ENCODE measurements at regions not wholly inside any gene's neighbourhood (a gene's known extent, or its start where the extent isn't known, plus 50 kb on each side); places are given as distances from the start of the nearest gene placed in this dataset.
"Not testable (repeated sequence)": the region's sequence is repeated elsewhere in the genome, so short reads cannot be mapped to it uniquely, and the experiment has no call there.

DNA sequence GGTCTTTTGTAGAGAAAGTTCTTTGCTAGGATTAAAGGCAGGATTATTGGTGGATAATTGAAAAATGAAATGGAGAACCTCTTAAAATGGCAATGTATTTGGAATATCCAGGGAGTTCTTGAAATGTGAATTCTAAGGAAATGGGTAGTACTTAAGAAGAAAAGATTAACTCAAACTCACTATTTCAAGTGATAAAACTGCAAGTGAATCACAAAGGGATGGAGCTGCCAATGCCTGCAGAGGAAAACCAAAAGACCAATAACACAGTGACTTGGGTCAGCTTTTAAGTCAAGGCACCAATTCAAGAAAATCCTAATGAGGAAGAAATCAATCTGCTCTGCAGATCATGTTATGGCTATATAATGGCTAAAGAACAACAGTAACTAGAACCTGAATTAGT lies 67.6 kb upstream of the ETAA1 start:
- H3K4me3 ChIP-seq: no peak overlapping the region
- H3K27ac ChIP-seq: no peak overlapping the region
- no peak for TF ChIP-seq CTCF (IDR thresholded peaks at IDR 0.05)
- no peak for DNase-seq (ENCODE audit: low spot score)

- no peak overlapping the region for H3K27ac ChIP-seq
- H3K4me3 ChIP-seq: no peak overlapping the region
- no peak for TF ChIP-seq CTCF (IDR thresholded peaks at IDR 0.05)
- DNase-seq (ENCODE audit: low spot score): no peak
Measured at GRCh38 chr2:67329951-67330350, 67.2 kb upstream of the ETAA1 start.

GRCh38 chr2:67331419-67332086 lies 65.6 kb upstream of the ETAA1 start:
- H3K4me3 ChIP-seq; DNase-seq (ENCODE audit: low spot score); H3K27ac ChIP-seq: not testable (repeated sequence)

DNA sequence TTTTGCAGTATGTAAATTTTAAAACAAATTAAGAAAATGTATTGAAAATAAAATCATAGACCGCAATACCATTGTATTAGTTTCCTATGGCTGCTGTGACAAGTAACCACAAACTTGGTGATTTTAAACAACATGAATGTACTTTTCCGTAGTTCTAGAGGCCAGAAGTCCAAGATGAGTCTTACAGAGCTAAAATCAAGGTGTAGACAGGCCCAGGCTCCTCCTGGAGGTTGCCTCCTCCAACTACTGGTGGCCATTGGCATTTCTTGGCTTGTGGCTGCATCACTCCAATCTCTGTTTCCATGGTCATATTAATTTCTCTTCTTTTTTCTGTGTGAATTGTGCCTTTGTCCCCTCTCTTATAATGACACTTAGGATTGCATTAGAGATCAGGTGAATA lies 59.2 kb upstream of the ETAA1 start:
- Histone ChIP-seq H3K27ac (no peak overlapping the region), H3K4me3 (no peak overlapping the region)
- no peak for TF ChIP-seq CTCF (IDR thresholded peaks at IDR 0.05)
- no peak for DNase-seq (ENCODE audit: low spot score)

DNA sequence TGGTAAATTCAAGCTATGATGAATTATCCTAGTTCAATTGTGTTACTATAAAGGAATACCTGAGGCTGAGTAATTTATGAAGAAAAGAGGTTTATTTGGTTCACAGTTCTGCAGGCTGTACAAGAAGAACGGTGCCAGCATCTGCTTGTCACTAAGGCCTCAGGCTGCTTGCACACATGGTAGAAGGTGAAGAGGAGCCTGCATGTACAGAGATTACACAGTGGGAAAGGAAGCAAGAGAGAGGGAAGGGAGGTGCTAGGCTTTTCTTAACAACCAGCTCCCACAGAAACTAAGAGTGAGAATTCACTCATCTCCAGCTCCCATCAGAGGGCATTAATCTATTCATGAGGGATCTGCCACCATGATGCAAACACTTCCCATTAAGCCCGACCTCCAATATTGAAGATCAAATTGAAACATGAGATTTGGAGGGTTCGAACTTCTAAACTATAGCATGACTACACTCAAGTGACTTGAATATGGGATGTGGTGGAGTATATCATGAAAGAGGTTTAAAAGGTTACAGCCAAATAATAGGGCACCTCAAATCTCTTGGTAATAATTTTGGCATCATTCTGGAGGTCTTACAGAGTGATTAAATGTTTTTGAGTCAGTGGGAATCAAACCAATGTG lies 58.4 kb upstream of the ETAA1 start:
- Histone ChIP-seq H3K4me3 (no peak overlapping the region), H3K27ac (no peak overlapping the region)
- no peak for DNase-seq (ENCODE audit: low spot score)
- TF ChIP-seq CTCF (IDR thresholded peaks at IDR 0.05): no peak

DNA sequence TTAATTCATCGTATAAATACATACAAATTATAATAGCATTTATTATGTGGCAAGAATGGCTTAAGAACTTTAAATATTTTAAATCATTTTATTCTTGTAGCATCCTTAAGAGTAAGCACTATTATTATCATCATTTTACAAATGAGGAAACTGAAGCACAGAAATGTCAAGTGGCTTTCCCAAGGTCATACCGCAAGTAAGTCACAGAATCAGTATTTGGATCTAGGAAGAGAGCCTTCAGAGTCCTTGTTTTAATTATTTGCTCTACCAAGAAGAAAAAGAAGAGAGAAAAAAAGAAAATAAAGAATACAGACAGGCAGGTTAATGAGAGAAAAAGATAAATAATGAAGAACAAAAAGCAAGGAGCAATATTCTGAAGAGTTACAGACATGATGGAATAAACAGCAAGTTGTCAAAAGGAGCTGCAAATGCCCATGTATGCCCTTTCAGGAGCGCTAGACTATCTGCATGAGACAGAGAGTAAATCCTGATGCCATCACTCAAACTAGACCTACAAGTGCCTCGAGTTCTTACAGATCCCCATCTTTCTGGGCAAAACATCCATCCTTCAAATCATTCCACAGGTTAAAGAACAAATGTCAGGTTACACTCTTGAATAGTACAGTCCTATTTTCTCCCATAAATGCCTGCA lies 57.8 kb upstream of the ETAA1 start:
- Histone ChIP-seq H3K4me3 (no peak overlapping the region), H3K27ac (no peak overlapping the region)
- no peak for DNase-seq (ENCODE audit: low spot score)
- TF ChIP-seq CTCF (IDR thresholded peaks at IDR 0.05): no peak

DNA sequence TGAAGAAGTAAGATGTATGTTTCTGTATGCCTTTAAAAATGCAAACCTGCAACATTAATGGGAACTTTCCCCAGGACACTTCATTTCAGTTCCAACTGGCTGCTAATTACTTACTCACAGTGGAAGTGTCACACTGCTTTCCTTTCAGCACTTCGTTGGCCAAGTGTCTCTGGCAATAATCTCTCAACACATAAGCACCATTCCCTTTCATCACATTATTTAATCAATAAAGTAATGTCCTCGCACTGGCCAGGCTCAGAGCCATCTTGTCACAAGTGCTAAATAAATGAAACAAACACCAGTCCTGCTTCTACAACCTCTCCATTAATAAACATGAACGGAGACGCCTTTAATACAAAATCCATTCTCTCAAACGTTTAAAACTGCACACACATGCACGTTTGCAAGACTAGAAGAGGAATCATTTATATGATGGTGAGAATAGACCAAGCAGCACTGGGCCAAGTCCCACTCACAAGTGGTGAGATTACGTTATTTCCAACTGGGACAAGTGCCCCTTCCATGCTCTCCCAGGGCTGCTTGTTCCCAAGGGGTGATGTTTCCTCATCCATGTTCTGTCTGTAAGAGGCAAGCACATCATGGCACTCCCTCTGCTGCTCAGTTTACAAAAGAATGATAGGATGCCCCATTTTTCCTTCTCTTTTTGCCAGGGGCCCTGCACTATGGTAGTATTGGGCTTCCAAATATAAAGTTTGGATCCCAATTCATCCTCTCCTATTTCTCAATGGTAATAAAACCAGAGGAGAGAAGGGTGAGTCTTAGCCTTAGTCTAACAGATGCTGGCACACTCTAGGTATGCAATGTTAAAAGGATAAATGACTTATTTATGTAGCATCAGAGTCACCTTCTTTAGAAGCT lies 56.8 kb upstream of the ETAA1 start:
- H3K27ac ChIP-seq: no peak overlapping the region
- no peak overlapping the region for H3K4me3 ChIP-seq
- TF ChIP-seq CTCF (IDR thresholded peaks at IDR 0.05): no peak
- DNase-seq (ENCODE audit: low spot score): no peak

Measured in coronary artery (tissue), 2 donors.